Natural killer cell treated with Interleukin-12 subunit alpha and Interleukin-12 subunit beta and Interleukin-15 and Interleukin-18, amount 100 ng/mL, for 72 hours (primary cell): ENCODE measurements at regions not wholly inside any gene's neighbourhood (a gene's known extent, or its start where the extent isn't known, plus 50 kb on each side); places are given as distances from the start of the nearest gene placed in this dataset.

Experiments used
- ATAC-seq, 2 donors: fragments of 150-1000 bp; cut with Tn5 transposase in 1 of 2; sonication (Bioruptor Pico), chemical (Tn5 transposase) in 1 of 2; 2 replicates each; pipeline ENCODE4 v1.10.0; 2021
- DNase-seq: peaks from one replicate; pipeline ENCODE4 v3.0.0; 2022; ENCODE audit warnings: low spot score
- H3K27ac Mint-ChIP-seq, 2 donors: 1 replicate in 1 of 2; 2 replicates in 1 of 2; pipeline ENCODE4 v1.8.0; 2022; ENCODE audit warnings: mixed read lengths in 2 of 2, mild to moderate bottlenecking in 1 of 2, moderate library complexity in 1 of 2
- H3K27me3 Mint-ChIP-seq, 2 donors: 1 replicate in 1 of 2; 2 replicates in 1 of 2; pipeline ENCODE4 v1.8.0; 2022; ENCODE audit warnings: mixed read lengths in 2 of 2
- H3K36me3 Mint-ChIP-seq: one replicate; pipeline ENCODE4 v1.8.0; 2022; ENCODE audit warnings: mixed read lengths
- H3K4me1 Mint-ChIP-seq, 2 donors: 1 replicate in 1 of 2; 2 replicates in 1 of 2; pipeline ENCODE4 v1.8.0; 2022; ENCODE audit warnings: low read depth in 2 of 2, mixed read lengths in 2 of 2, mild to moderate bottlenecking in 1 of 2
- H3K4me3 Mint-ChIP-seq: one replicate; pipeline ENCODE4 v1.8.0; 2022; ENCODE audit warnings: mixed read lengths
- H3K9me3 Mint-ChIP-seq: 2 replicates; pipeline ENCODE4 v1.8.0; 2022; ENCODE audit warnings: mixed read lengths

- peak in 1 of 2 donors; percentile 34 for ATAC-seq
- Mint-ChIP-seq H3K27ac (no peak overlapping the region), H3K27me3 (peaks cover 25 to 34% of the 10 kb centered on the region in 2 donors), H3K4me1 (no peaks in the 10 kb centered on the region), H3K9me3 (no peaks in the 10 kb centered on the region), H3K4me3 (no peak overlapping the region), H3K36me3 (no peaks in the 10 kb centered on the region)
- no peak for DNase-seq
Measured at GRCh38 chr10:129369566-129369965, 97.5 kb upstream of the MGMT start.

GRCh38 chr10:129371541-129371940 is 95.5 kb upstream of the MGMT start:
- ATAC-seq (no peak), DNase-seq (no peak)
- Mint-ChIP-seq H3K27me3 (peaks cover 25 to 34% of the 10 kb centered on the region in 2 donors), H3K4me3 (no peak overlapping the region), H3K4me1 (no peaks in the 10 kb centered on the region), H3K36me3 (no peaks in the 10 kb centered on the region), H3K9me3 (no peaks in the 10 kb centered on the region), H3K27ac (no peak overlapping the region)

GRCh38 chr10:129372172-129372571 is 94.9 kb upstream of the MGMT start:
- no peak overlapping the region for H3K4me3 Mint-ChIP-seq
- H3K9me3 Mint-ChIP-seq, result no peaks in the 10 kb centered on the region
- H3K27ac Mint-ChIP-seq, result no peak overlapping the region
- no peaks in the 10 kb centered on the region for H3K36me3 Mint-ChIP-seq
- ATAC-seq (no peak), DNase-seq (no peak)
- H3K27me3 Mint-ChIP-seq, result peaks cover 25 to 34% of the 10 kb centered on the region in 2 donors
- H3K4me1 Mint-ChIP-seq, result no peaks in the 10 kb centered on the region

- no peak overlapping the region for H3K4me3 Mint-ChIP-seq
- no peaks in the 10 kb centered on the region for H3K4me1 Mint-ChIP-seq
- ATAC-seq (no peak), DNase-seq (no peak)
- no peaks in the 10 kb centered on the region for H3K36me3 Mint-ChIP-seq
- peaks cover 26 to 34% of the 10 kb centered on the region in 2 donors for H3K27me3 Mint-ChIP-seq
- H3K27ac Mint-ChIP-seq, result no peak overlapping the region
- H3K9me3 Mint-ChIP-seq, result no peaks in the 10 kb centered on the region
Measured at GRCh38 chr10:129373231-129373630, 93.8 kb upstream of the MGMT start.

- H3K4me3 Mint-ChIP-seq, result no peak overlapping the region
- no peaks in the 10 kb centered on the region for H3K4me1 Mint-ChIP-seq
- H3K27ac Mint-ChIP-seq, result no peak overlapping the region
- H3K36me3 Mint-ChIP-seq, result no peaks in the 10 kb centered on the region
- no peaks in the 10 kb centered on the region for H3K9me3 Mint-ChIP-seq
- DNase-seq (no peak), ATAC-seq (no peak)
- H3K27me3 Mint-ChIP-seq, result peaks cover 31 to 33% of the 10 kb centered on the region in 2 donors
Measured at GRCh38 chr10:129373718-129374117, 93.3 kb upstream of the MGMT start.

- Mint-ChIP-seq H3K27ac (no peak overlapping the region), H3K4me3 (no peak overlapping the region), H3K27me3 (peaks cover 23 to 28% of the 10 kb centered on the region in 2 donors), H3K9me3 (no peaks in the 10 kb centered on the region), H3K36me3 (no peaks in the 10 kb centered on the region), H3K4me1 (no peaks in the 10 kb centered on the region)
- no peak for DNase-seq
- ATAC-seq, result peak; percentile 26 to 37
Measured at GRCh38 chr10:129375171-129375570, 91.9 kb upstream of the MGMT start.

- DNase-seq, result no peak
- Mint-ChIP-seq H3K4me3 (no peak overlapping the region), H3K27me3 (peaks cover 20 to 27% of the 10 kb centered on the region in 2 donors), H3K27ac (no peak overlapping the region), H3K4me1 (no peaks in the 10 kb centered on the region), H3K9me3 (no peaks in the 10 kb centered on the region), H3K36me3 (no peaks in the 10 kb centered on the region)
- ATAC-seq, result no peak
Measured at GRCh38 chr10:129375912-129376311, 91.1 kb upstream of the MGMT start.

GRCh38 chr10:129380279-129380678 is 86.8 kb upstream of the MGMT start:
- H3K4me3 Mint-ChIP-seq, result no peak overlapping the region
- ATAC-seq, result no peak
- no peak for DNase-seq
- H3K36me3 Mint-ChIP-seq, result no peaks in the 10 kb centered on the region
- peaks cover 2 to 11% of the 10 kb centered on the region in 2 donors for H3K27me3 Mint-ChIP-seq
- H3K9me3 Mint-ChIP-seq, result no peaks in the 10 kb centered on the region
- H3K4me1 Mint-ChIP-seq, result no peaks in the 10 kb centered on the region
- H3K27ac Mint-ChIP-seq, result no peak overlapping the region

- Mint-ChIP-seq H3K4me3 (no peak overlapping the region), H3K36me3 (no peaks in the 10 kb centered on the region)
Measured at GRCh38 chr10:129381741-129382140, 85.3 kb upstream of the MGMT start.

GRCh38 chr10:129382401-129382800 is 84.6 kb upstream of the MGMT start:
- Mint-ChIP-seq H3K4me1 (no peaks in the 10 kb centered on the region), H3K9me3 (no peaks in the 10 kb centered on the region), H3K27me3 (peaks cover 8 to 15% of the 10 kb centered on the region in 2 donors), H3K4me3 (no peak overlapping the region), H3K27ac (no peak overlapping the region), H3K36me3 (no peaks in the 10 kb centered on the region)
- ATAC-seq (no peak), DNase-seq (no peak)

More at GRCh38 chr10:129381741-129382140, 85.3 kb upstream of the MGMT start:
- Mint-ChIP-seq H3K4me1 (no peaks in the 10 kb centered on the region), H3K27ac (no peak overlapping the region), H3K9me3 (no peaks in the 10 kb centered on the region), H3K27me3 (peaks cover 8 to 15% of the 10 kb centered on the region in 2 donors)
- DNase-seq (no peak), ATAC-seq (no peak)

GRCh38 chr10:129383651-129384050 is 83.4 kb upstream of the MGMT start:
- no peak for ATAC-seq
- Mint-ChIP-seq H3K27me3 (peaks cover 8 to 10% of the 10 kb centered on the region in 2 donors), H3K4me3 (no peak overlapping the region), H3K9me3 (no peaks in the 10 kb centered on the region), H3K27ac (no peak overlapping the region), H3K36me3 (no peaks in the 10 kb centered on the region), H3K4me1 (no peaks in the 10 kb centered on the region)
- DNase-seq, result no peak

- H3K36me3 Mint-ChIP-seq, result no peaks in the 10 kb centered on the region
- H3K4me3 Mint-ChIP-seq, result no peak overlapping the region
- peaks cover 8 to 11% of the 10 kb centered on the region in 2 donors for H3K27me3 Mint-ChIP-seq
- H3K9me3 Mint-ChIP-seq, result no peaks in the 10 kb centered on the region
- no peak overlapping the region for H3K27ac Mint-ChIP-seq
- no peak for ATAC-seq
- DNase-seq, result no peak
- H3K4me1 Mint-ChIP-seq, result no peaks in the 10 kb centered on the region
Measured at GRCh38 chr10:129385600-129385999, 81.4 kb upstream of the MGMT start.

- Mint-ChIP-seq H3K27ac (no peak overlapping the region), H3K36me3 (no peaks in the 10 kb centered on the region), H3K4me1 (no peaks in the 10 kb centered on the region), H3K9me3 (no peaks in the 10 kb centered on the region), H3K27me3 (peaks cover 8 to 11% of the 10 kb centered on the region in 2 donors), H3K4me3 (no peak overlapping the region)
- DNase-seq (no peak), ATAC-seq (peak; percentile 28 to 39)
Measured at GRCh38 chr10:129386415-129387257, 80.4 kb upstream of the MGMT start.

- Mint-ChIP-seq H3K27ac (no peak overlapping the region), H3K4me1 (no peaks in the 10 kb centered on the region), H3K4me3 (no peak overlapping the region), H3K9me3 (no peaks in the 10 kb centered on the region), H3K27me3 (peaks cover 9 to 11% of the 10 kb centered on the region in 2 donors), H3K36me3 (no peaks in the 10 kb centered on the region)
- DNase-seq (no peak), ATAC-seq (no peak)
Measured at GRCh38 chr10:129387258-129387525, 79.8 kb upstream of the MGMT start.

- no peak overlapping the region for H3K27ac Mint-ChIP-seq
- no peak for ATAC-seq
- peaks cover 10 to 21% of the 10 kb centered on the region in 2 donors for H3K27me3 Mint-ChIP-seq
- no peaks in the 10 kb centered on the region for H3K9me3 Mint-ChIP-seq
- H3K4me3 Mint-ChIP-seq, result no peak overlapping the region
- H3K4me1 Mint-ChIP-seq, result no peaks in the 10 kb centered on the region
- H3K36me3 Mint-ChIP-seq, result no peaks in the 10 kb centered on the region
- DNase-seq, result no peak
Measured at GRCh38 chr10:129388435-129388834, 78.6 kb upstream of the MGMT start.
